Naive thymus-derived CD4-positive, alpha-beta T cell (primary cell): ENCODE measurements at regions not wholly inside any gene's neighbourhood (a gene's known extent, or its start where the extent isn't known, plus 50 kb on each side); places are given as distances from the start of the nearest gene placed in this dataset.

Experiments used
- ATAC-seq: fragments of 150-1000 bp; cut with Tn5 transposase; 2 replicates; pipeline ENCODE4 v1.10.0; 2021; ENCODE audit warnings: mild to moderate bottlenecking, moderate library complexity
- CTCF ChIA-PET: fragments of 350-600 bp; sonication (Branson Sonifier 250); formaldehyde crosslinking; loops from one replicate; lab custom pipeline; 2021; ENCODE audit warnings: antibody characterized with exemption; lab: Charles Lee
- POLR2A ChIA-PET: fragments of 350-600 bp; sonication (Branson Sonifier 250); formaldehyde crosslinking; loops from one replicate; lab custom pipeline; 2021; ENCODE audit warnings: antibody characterized with exemption, inconsistent platforms; lab: Charles Lee
- DNase-seq, 9 donors: peaks; one replicate each; pipeline versions ENCODE4 v3.0.0 to v3.0.0-alpha.2; 2020 to 2022; ENCODE audit warnings: mixed read lengths in 1 of 9
- H3K27ac ChIP-seq: one replicate; pipeline ENCODE4 v1.7.0; 2013; ENCODE audit warnings: mild to moderate bottlenecking, low read depth, low read length, moderate library complexity
- H3K27me3 ChIP-seq, 2 donors: one replicate each; pipeline ENCODE4 v1.7.0; 2013; ENCODE audit warnings: low read length in 2 of 2, mild to moderate bottlenecking in 2 of 2, moderate library complexity in 2 of 2; ENCODE audit not compliant: control insufficient read depth in 2 of 2, insufficient read depth in 2 of 2
- H3K36me3 ChIP-seq, 3 experiments: 1 replicate in 2 of 3; 2 replicates in 1 of 3; pipeline ENCODE4 v1.7.0; 2013; ENCODE audit warnings: low read length in 3 of 3, mild to moderate bottlenecking in 3 of 3, moderate library complexity in 1 of 3; ENCODE audit not compliant: insufficient read depth in 3 of 3, control insufficient read depth in 2 of 3
- H3K4me1 ChIP-seq, 2 donors: one replicate each; pipeline ENCODE4 v1.7.0; 2013; ENCODE audit warnings: low read length in 2 of 2, mild to moderate bottlenecking in 2 of 2, moderate library complexity in 1 of 2; ENCODE audit not compliant: control insufficient read depth in 2 of 2, insufficient read depth in 2 of 2
- H3K4me3 ChIP-seq: 2 replicates; pipeline ENCODE4 v1.7.0; 2013; ENCODE audit warnings: mild to moderate bottlenecking, low read length
- H3K9me3 ChIP-seq, 3 experiments: 1 replicate in 2 of 3; 2 replicates in 1 of 3; pipeline ENCODE4 v1.7.0; 2013; ENCODE audit warnings: low read length in 3 of 3; ENCODE audit not compliant: control insufficient read depth in 2 of 3
- H3K27ac Mint-ChIP-seq, 9 donors: one replicate each; pipeline ENCODE4 v1.8.0; 2020 to 2022; ENCODE audit warnings: mixed read lengths in 9 of 9, mild to moderate bottlenecking in 8 of 9, moderate library complexity in 5 of 9, inconsistent platforms in 2 of 9
- H3K27me3 Mint-ChIP-seq, 5 donors: one replicate each; pipeline ENCODE4 v1.8.0; 2021 to 2022; ENCODE audit warnings: mixed read lengths in 5 of 5, mild to moderate bottlenecking in 1 of 5
- H3K36me3 Mint-ChIP-seq, 5 donors: one replicate each; pipeline ENCODE4 v1.8.0; 2020 to 2022; ENCODE audit warnings: mixed read lengths in 5 of 5, mild to moderate bottlenecking in 3 of 5, inconsistent platforms in 1 of 5
- H3K4me1 Mint-ChIP-seq, 7 donors: one replicate each; pipeline ENCODE4 v1.8.0; 2020 to 2022; ENCODE audit warnings: mixed read lengths in 7 of 7, mild to moderate bottlenecking in 3 of 7, inconsistent platforms in 1 of 7
- H3K4me3 Mint-ChIP-seq, 10 donors: one replicate each; pipeline ENCODE4 v1.8.0; 2020 to 2022; ENCODE audit warnings: mild to moderate bottlenecking in 10 of 10, mixed read lengths in 10 of 10, moderate library complexity in 6 of 10, inconsistent platforms in 2 of 10
- H3K9me3 Mint-ChIP-seq, 11 donors: one replicate each; pipeline ENCODE4 v1.8.0; 2020 to 2022; ENCODE audit warnings: mixed read lengths in 11 of 11, mild to moderate bottlenecking in 4 of 11, inconsistent platforms in 1 of 11, moderate library complexity in 1 of 11
- intact Hi-C, 2 donors: fragments of 100-400 bp; cut with micrococcal nuclease; formaldehyde crosslinking; loops; one replicate each; pipeline ENCODE4 v1.15.1; 2023

DNA sequence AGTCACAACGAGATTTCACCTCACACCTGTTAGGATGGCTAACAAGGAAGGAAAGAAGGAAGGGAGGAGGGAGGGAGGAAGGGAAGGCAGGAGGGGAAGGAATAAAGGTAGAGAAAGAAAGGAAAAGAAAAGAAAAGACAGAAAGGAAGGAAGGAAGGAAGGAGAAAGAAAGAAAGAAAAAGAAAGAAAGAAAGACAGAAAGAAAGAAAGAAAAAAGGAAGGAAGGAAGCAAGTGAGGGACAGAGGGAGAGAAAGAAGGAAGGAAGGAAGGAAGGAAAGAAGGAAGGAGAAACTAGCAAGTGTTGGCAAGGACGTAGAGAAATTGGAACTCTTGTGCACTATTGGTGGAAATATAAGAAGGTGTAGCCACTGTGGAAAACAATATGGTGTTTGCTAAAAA lies 52.2 kb downstream of the CCDC185 start:
- Mint-ChIP-seq H3K4me3 (no peak overlapping the region), H3K27ac (no peak overlapping the region), H3K4me1 (no peaks in the 10 kb centered on the region), H3K9me3 (peaks cover 3 to 47% (median 18%) of the 10 kb centered on the region in 11 donors), H3K36me3 (peaks cover 0 to 14% (median 0%) of the 10 kb centered on the region in 5 donors), H3K27me3 (peaks cover 0 to 15% (median 6%) of the 10 kb centered on the region in 5 donors)
- no peak for DNase-seq
- CTCF ChIA-PET: no interaction called here
- no peaks in the 10 kb centered on the region for H3K4me1 ChIP-seq
- no peaks in the 10 kb centered on the region for H3K27me3 ChIP-seq
- H3K27ac ChIP-seq: no peak overlapping the region
- intact Hi-C loops: no loop called here
- no peaks in the 10 kb centered on the region for H3K36me3 ChIP-seq
- POLR2A ChIA-PET: no interaction called here
- ATAC-seq: no peak
- peaks cover 0 to 21% (median 0%) of the 10 kb centered on the region in 3 experiments for H3K9me3 ChIP-seq
- H3K4me3 ChIP-seq: no peak overlapping the region

DNA sequence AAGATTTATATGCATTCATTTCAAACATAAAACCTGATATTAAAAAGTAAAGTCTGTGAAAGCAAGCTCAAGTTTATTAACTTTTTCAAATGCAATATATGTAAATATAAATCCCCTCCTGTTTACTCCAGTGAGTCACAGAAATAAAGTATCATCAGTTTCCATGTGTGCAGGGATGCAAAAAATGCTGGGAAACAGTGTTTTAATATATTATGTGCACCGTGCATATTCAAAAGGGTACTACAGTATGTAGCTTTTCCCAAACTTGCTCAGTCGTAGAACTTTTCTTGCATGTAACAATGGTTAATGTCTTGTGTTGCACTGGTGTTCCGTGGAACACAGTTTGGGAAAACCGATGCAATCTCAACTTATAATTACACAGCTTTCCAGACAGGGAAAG lies 60.7 kb downstream of the CCDC185 start:
- no peaks in the 10 kb centered on the region for H3K4me1 ChIP-seq
- intact Hi-C loops: no loop called here

DNA sequence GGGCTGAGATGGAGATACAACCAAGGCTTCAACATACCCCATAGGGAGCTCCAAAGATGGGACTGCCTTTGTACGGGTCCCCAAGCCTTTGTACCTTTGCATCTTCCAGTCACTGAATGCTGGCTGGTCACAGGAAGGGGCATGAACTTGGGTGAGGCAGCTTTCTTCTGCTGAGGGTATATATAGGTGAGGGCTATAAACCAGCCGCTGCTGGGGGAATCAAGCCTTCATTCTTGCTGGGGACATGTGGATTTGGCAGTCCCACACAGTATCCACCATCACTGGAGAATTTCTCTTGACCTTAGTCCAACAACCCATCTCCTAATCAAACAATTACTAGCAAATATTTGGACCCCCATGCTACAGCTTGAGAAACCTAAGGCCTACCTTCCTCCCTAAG lies 61.7 kb downstream of the CCDC185 start:
- Mint-ChIP-seq H3K27me3 (peaks cover 0 to 5% (median 0%) of the 10 kb centered on the region in 5 donors), H3K4me1 (no peaks in the 10 kb centered on the region), H3K4me3 (no peak overlapping the region), H3K27ac (no peak overlapping the region), H3K36me3 (no peaks in the 10 kb centered on the region), H3K9me3 (peaks cover 0 to 5% (median 0%) of the 10 kb centered on the region in 11 donors)
- ATAC-seq (no peak), DNase-seq (no peak)
- Histone ChIP-seq H3K4me1 (no peaks in the 10 kb centered on the region), H3K27ac (no peak overlapping the region), H3K36me3 (no peaks in the 10 kb centered on the region), H3K27me3 (no peaks in the 10 kb centered on the region), H3K4me3 (no peak overlapping the region), H3K9me3 (no peaks in the 10 kb centered on the region)
- POLR2A ChIA-PET: no interaction called here
- CTCF ChIA-PET: no interaction called here
- intact Hi-C loops: no loop called here

More for the DNA sequence above, 60.7 kb downstream of the CCDC185 start:
- Mint-ChIP-seq H3K27me3 (peaks cover 0 to 5% (median 0%) of the 10 kb centered on the region in 5 donors), H3K27ac (no peak overlapping the region), H3K4me3 (no peak overlapping the region), H3K4me1 (no peaks in the 10 kb centered on the region), H3K9me3 (peaks cover 0 to 5% (median 0%) of the 10 kb centered on the region in 11 donors), H3K36me3 (no peaks in the 10 kb centered on the region)
- no peak for DNase-seq
- no peak for ATAC-seq
- no peak overlapping the region for H3K4me3 ChIP-seq
- ChIA-PET CTCF (no interaction called here), POLR2A (no interaction called here)
- no peaks in the 10 kb centered on the region for H3K36me3 ChIP-seq
- no peak overlapping the region for H3K27ac ChIP-seq
- no peaks in the 10 kb centered on the region for H3K9me3 ChIP-seq
- no peaks in the 10 kb centered on the region for H3K27me3 ChIP-seq

DNA sequence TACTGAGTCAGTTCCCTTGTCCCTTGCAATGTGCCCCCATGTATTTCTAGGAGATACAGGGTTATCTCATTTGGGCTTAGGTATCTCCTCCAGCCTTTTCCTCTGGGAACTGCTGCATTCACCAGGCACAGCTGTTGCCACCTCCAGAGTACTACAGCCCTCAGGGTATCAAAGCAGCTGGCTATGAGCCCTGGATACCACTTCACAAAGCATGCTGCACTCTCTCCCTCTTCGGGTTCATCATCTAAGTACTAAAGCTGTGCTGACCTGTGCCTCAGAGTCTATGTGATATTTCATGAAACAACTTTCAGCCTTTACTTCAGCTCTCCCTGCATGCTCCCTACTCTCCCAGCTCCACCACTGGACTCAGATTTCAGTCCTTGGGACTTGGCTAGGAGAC lies 62.3 kb downstream of the CCDC185 start:
- DNase-seq: no peak
- Mint-ChIP-seq H3K27me3 (peaks cover 0 to 5% (median 0%) of the 10 kb centered on the region in 5 donors), H3K4me1 (no peaks in the 10 kb centered on the region), H3K4me3 (no peak overlapping the region), H3K36me3 (no peaks in the 10 kb centered on the region), H3K9me3 (peaks cover 0 to 5% (median 0%) of the 10 kb centered on the region in 11 donors), H3K27ac (no peak overlapping the region)
- ChIA-PET CTCF (no interaction called here), POLR2A (no interaction called here)
- no peak for ATAC-seq
- no peak overlapping the region for H3K4me3 ChIP-seq
- intact Hi-C loops: no loop called here
- no peaks in the 10 kb centered on the region for H3K9me3 ChIP-seq
- no peaks in the 10 kb centered on the region for H3K27me3 ChIP-seq
- H3K4me1 ChIP-seq: no peaks in the 10 kb centered on the region
- H3K36me3 ChIP-seq: no peaks in the 10 kb centered on the region
- H3K27ac ChIP-seq: no peak overlapping the region

DNA sequence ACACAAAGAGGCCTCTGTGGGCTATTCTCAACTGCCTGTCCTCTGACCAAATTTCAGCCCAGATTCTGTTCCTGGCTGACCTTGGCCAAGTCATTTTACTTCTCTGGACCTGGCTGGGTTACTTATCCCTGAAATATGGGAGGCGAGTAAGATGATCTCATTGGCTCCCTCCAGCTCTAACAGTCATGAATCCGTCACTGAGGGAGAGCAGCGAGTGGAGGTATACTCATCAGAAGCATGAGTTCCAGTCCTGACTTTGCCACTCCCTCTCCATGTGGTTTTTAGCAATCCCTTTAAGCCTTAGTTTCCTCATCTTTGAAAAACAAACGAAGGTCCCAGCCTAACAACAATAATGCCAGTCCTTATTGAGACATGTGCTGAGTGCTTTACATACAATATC lies 63.5 kb downstream of the CCDC185 start:
- H3K36me3 Mint-ChIP-seq: no peaks in the 10 kb centered on the region
- no peak overlapping the region for H3K4me3 ChIP-seq
- no peaks in the 10 kb centered on the region for H3K36me3 ChIP-seq
- peaks cover 0 to 9% (median 0%) of the 10 kb centered on the region in 5 donors for H3K27me3 Mint-ChIP-seq
- no peaks in the 10 kb centered on the region for H3K27me3 ChIP-seq
- no peaks in the 10 kb centered on the region for H3K9me3 ChIP-seq
- ATAC-seq: no peak
- no peak overlapping the region for H3K27ac ChIP-seq
- intact Hi-C loops: no loop called here
- H3K27ac Mint-ChIP-seq: no peak overlapping the region
- ChIA-PET POLR2A (interaction anchor here (0.8 kb wide), 1 partner anchor 19 kb away, joined by 3 read pairs; no protein-coding TSS in a partner anchor), CTCF (no interaction called here)
- H3K4me1 Mint-ChIP-seq: peaks cover 0 to 6% (median 0%) of the 10 kb centered on the region in 7 donors
- no peak for DNase-seq
- H3K4me1 ChIP-seq: no peaks in the 10 kb centered on the region
- no peak overlapping the region for H3K4me3 Mint-ChIP-seq
- H3K9me3 Mint-ChIP-seq: peaks cover 0 to 5% (median 0%) of the 10 kb centered on the region in 11 donors

DNA sequence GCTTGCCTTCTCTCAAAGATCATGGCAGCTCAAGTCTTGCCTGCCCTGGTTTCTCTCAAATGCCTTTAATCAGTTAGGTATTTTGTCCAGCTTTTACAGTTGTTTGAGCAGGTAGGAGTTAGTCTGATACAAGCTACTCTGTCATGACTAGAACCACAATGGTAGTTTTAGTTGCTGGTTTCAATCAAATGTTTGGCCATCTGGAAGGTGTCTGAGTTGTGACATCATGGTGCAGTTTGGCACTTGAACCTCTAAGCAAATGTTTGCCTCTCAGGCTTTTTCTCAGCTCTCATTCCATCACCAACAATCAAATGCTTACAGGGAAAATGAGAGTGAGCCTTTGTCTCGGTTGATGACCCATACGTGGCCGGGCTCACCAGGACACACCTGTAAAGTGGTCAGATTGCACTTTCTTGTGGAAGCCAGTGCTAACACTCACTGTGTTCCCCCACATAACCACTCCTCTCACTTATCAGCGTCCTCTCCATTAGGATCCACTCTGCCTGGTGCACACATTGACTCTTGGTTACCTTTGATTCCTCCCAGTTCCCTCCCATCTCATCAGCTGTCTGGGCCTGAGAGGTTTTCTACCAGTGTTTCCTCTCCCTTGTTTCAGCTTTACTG lies 67.5 kb downstream of the CCDC185 start:
- Mint-ChIP-seq H3K36me3 (peaks cover 0 to 4% (median 0%) of the 10 kb centered on the region in 5 donors), H3K27me3 (peaks cover 0 to 9% (median 0%) of the 10 kb centered on the region in 5 donors), H3K4me3 (no peak overlapping the region), H3K9me3 (peaks cover 0 to 1% (median 0%) of the 10 kb centered on the region in 11 donors), H3K4me1 (peaks cover 0 to 6% (median 0%) of the 10 kb centered on the region in 7 donors), H3K27ac (peak overlapping the region in 1 of 9 donors; percentile 43)
- ATAC-seq (no peak), DNase-seq (no peak)
- no peaks in the 10 kb centered on the region for H3K4me1 ChIP-seq
- H3K4me3 ChIP-seq: no peak overlapping the region
- ChIA-PET CTCF (no interaction called here), POLR2A (interaction anchor here (0.6 kb wide), 1 partner anchor 301 kb away, joined by 3 read pairs; no protein-coding TSS in a partner anchor)
- intact Hi-C loops: no loop called here
- H3K27ac ChIP-seq: no peak overlapping the region
- H3K9me3 ChIP-seq: no peaks in the 10 kb centered on the region
- H3K36me3 ChIP-seq: no peaks in the 10 kb centered on the region
- no peaks in the 10 kb centered on the region for H3K27me3 ChIP-seq
